K562 (cell line): ENCODE measurements at regions not wholly inside any gene's neighbourhood (a gene's known extent, or its start where the extent isn't known, plus 50 kb on each side); places are given as distances from the start of the nearest gene placed in this dataset.

ENCODE experiments used
- ATAC-seq: fragments of 200-7000 bp; cut with Tn5 transposase; 3 replicates; pipeline ENCODE4 v1.9.1; 2020; ENCODE audit warnings: moderate library complexity
- BruUV-seq: library from RNA; stranded (reverse); fragments of 400-500 nt; replicated peaks from 2 replicates; lab custom pipeline; 2021; lab: Mats Ljungman, UMichigan
- CTCF ChIA-PET: fragments of 300-600 bp; formaldehyde crosslinking; extraction: SDS; loops from one replicate; lab custom pipeline; 2021; ENCODE audit warnings: low intra/inter-chr PET ratio; lab: Yijun Ruan, JAX
- POLR2A ChIA-PET: fragments of 300-600, 350-650 bp; sonication (Branson Sonifier 250); formaldehyde crosslinking; extraction: SDS; loops from one replicate; lab custom pipeline; 2021; ENCODE audit warnings: antibody characterized with exemption, inconsistent platforms; lab: Yijun Ruan, JAX
- DNase-seq, 4 experiments: peaks; one replicate each; pipeline versions ENCODE4 v3.0.0 to v3.0.0-alpha.2; 2011 to 2018; ENCODE audit warnings: low spot score in 3 of 4, mixed read lengths in 3 of 4; ENCODE audit errors: extremely low read depth in 1 of 4
- FAIRE-seq: peaks from 2 replicates; lab custom pipeline; 2011; peaks lifted over from hg19 to GRCh38; lab: Jason Lieb, UNC
- H2AFZ ChIP-seq: 2 replicates; pipeline ENCODE4 v1.6.0; 2011; ENCODE audit warnings: low read depth, low read length, control low read depth, inconsistent platforms
- H3K27ac ChIP-seq: fragments of 200-600 bp; 3 replicates; pipeline ENCODE4 v1.8.0; 2011; ENCODE audit warnings: low read depth, mild to moderate bottlenecking, control low read depth, inconsistent platforms, low read length, moderate library complexity, mixed read lengths; ENCODE audit errors: extremely low read depth
- H3K27me3 ChIP-seq, 2 experiments: fragments of 300-600 bp in 1 of 2; 2 replicates in 1 of 2; 3 replicates in 1 of 2; pipeline versions ENCODE4 v1.6.0 to v1.8.0; 2011; ENCODE audit warnings: inconsistent platforms in 2 of 2, low read length in 2 of 2, mild to moderate bottlenecking in 1 of 2, mixed read lengths in 1 of 2, moderate library complexity in 1 of 2; ENCODE audit not compliant: control insufficient read depth in 2 of 2, insufficient read depth in 2 of 2
- H3K36me3 ChIP-seq: fragments of 300-600 bp; 3 replicates; pipeline ENCODE4 v1.8.0; 2011; ENCODE audit warnings: mild to moderate bottlenecking, low read length, inconsistent platforms; ENCODE audit not compliant: control insufficient read depth, insufficient read depth
- H3K4me1 ChIP-seq, 2 experiments: fragments of 200-600 bp in 1 of 2; replicated peaks in 1 of 2; 2 replicates in 1 of 2; 3 replicates in 1 of 2; pipeline versions ENCODE4 v1.5.1 to v1.8.0; 2011; ENCODE audit warnings: inconsistent platforms in 2 of 2, low read length in 2 of 2, mild to moderate bottlenecking in 1 of 2, mixed read lengths in 1 of 2, moderate library complexity in 1 of 2; ENCODE audit not compliant: control insufficient read depth in 2 of 2, insufficient read depth in 2 of 2
- H3K4me2 ChIP-seq: 2 replicates; pipeline ENCODE4 v1.6.1; 2011; ENCODE audit warnings: low read length, control low read depth, inconsistent platforms, mixed read lengths; ENCODE audit not compliant: insufficient read depth
- H3K4me3 ChIP-seq: fragments of 200-600 bp; sonication (generic), shearing (Covaris generic); 2 replicates; pipeline ENCODE4 v1.5.1; 2016; ENCODE audit warnings: control low read depth, inconsistent platforms
- H3K79me2 ChIP-seq: fragments of 200-600 bp; 3 replicates; pipeline ENCODE4 v1.8.0; 2011; ENCODE audit warnings: low read length, inconsistent platforms; ENCODE audit not compliant: control insufficient read depth, insufficient read depth
- H3K9ac ChIP-seq, 2 experiments: 2 replicates each; pipeline versions ENCODE4 v1.6.0 to v1.6.1; 2011; ENCODE audit warnings: low read depth in 2 of 2, low read length in 2 of 2, control low read depth in 1 of 2, inconsistent platforms in 1 of 2, mild to moderate bottlenecking in 1 of 2, mixed read lengths in 1 of 2; ENCODE audit not compliant: insufficient read depth in 1 of 2
- H3K9me1 ChIP-seq: one replicate; pipeline ENCODE4 v1.6.0; 2011; ENCODE audit warnings: inconsistent platforms, mild to moderate bottlenecking, low read length, moderate library complexity; ENCODE audit not compliant: control insufficient read depth, insufficient read depth
- H3K9me3 ChIP-seq: replicated peaks from 2 replicates; pipeline ENCODE4 v1.5.1; 2011; ENCODE audit warnings: low read depth, low read length, inconsistent platforms; ENCODE audit not compliant: control insufficient read depth, insufficient read depth
- H4K20me1 ChIP-seq: replicated peaks from 2 replicates; pipeline ENCODE4 v1.6.1; 2011; ENCODE audit warnings: low read length, inconsistent platforms, mixed read lengths; ENCODE audit not compliant: control insufficient read depth, insufficient read depth
- ARID1B ChIP-seq: fragments of 450-650 bp; IDR thresholded peaks from 2 replicates; pipeline ENCODE4 v1.6.1; 2016; ENCODE audit warnings: antibody characterized with exemption, mild to moderate bottlenecking, inconsistent platforms
- CHAMP1 ChIP-seq: fragments of 450-650 bp; IDR thresholded peaks from 2 replicates; pipeline ENCODE4 v1.6.1; 2016; ENCODE audit warnings: mild to moderate bottlenecking
- POU5F1 ChIP-seq: fragments of 150-350 bp; IDR thresholded peaks from 2 replicates; pipeline ENCODE4 v1.6.1; 2014; ENCODE audit warnings: borderline replicate concordance, low read length, low read depth, mild to moderate bottlenecking; ENCODE audit not compliant: partially characterized antibody
- PTTG1 ChIP-seq: fragments of 450-650 bp; IDR thresholded peaks from 2 replicates; pipeline ENCODE4 v1.6.1; 2016; ENCODE audit warnings: low read depth, mild to moderate bottlenecking, missing genetic modification characterization, missing compliant biosample characterization
- TAF9B ChIP-seq: fragments of 450-650 bp; IDR thresholded peaks from 2 replicates; pipeline ENCODE4 v1.6.1; 2018; ENCODE audit warnings: mild to moderate bottlenecking; ENCODE audit not compliant: partially characterized antibody
- ZBTB40 ChIP-seq, 2 experiments: fragments of 450-650 bp in 1 of 2; sonication (generic) in 1 of 2; formaldehyde crosslinking in 1 of 2; IDR thresholded peaks; 2 replicates each; pipeline versions ENCODE4 v1.7.1 to v1.9.0; 2016 to 2022; ENCODE audit warnings: inconsistent platforms in 1 of 2, mild to moderate bottlenecking in 1 of 2, missing genetic modification reagents in 1 of 2
- ZNF253 ChIP-seq: fragments of 250-450 bp; sonication (Bioruptor Pico); conservative IDR thresholded peaks from 2 replicates; pipeline ENCODE4 v1.6.1; 2021; ENCODE audit warnings: mild to moderate bottlenecking
- whole genome bisulfite sequencing: fragments of 100-300 bp; shearing (Covaris generic); methylation state at CpG from one replicate; pipeline ENCODE4 v1.1.6; 2016; ENCODE audit warnings: low coverage, mixed read lengths; ENCODE audit not compliant: insufficient coverage; ENCODE audit errors: missing lambda C conversion rate; 5-methylcytosine and 5-hydroxymethylcytosine counted together
- in situ Hi-C: fragments of 300-500 bp; cut with MboI; formaldehyde crosslinking; loops from 4 replicates; pipeline ENCODE4 v1.15.0; 2018; ENCODE audit warnings: inconsistent platforms, mixed read lengths
- intact Hi-C: fragments of 100-400 bp; cut with micrococcal nuclease; formaldehyde crosslinking; loops from 2 replicates; pipeline ENCODE4 v1.14.2; 2022
- TF ChIP-seq, protein P1 (sequence below), 2 experiments: IDR thresholded peaks; 2 replicates each; pipeline ENCODE4 v1.6.1; 2012; ENCODE audit warnings: improper control_type of control experiment in 2 of 2, low read depth in 2 of 2, low read length in 2 of 2, borderline replicate concordance in 1 of 2

GRCh38 chr15:59792359-59792758, 103.2 kb upstream of the BNIP2 start:
- no peaks in the 10 kb centered on the region for H3K79me2 ChIP-seq
- intact Hi-C loops (no loop called here), in situ Hi-C loops (no loop called here)
- 0% methylated on average over 9 of the region's 13 CpGs for WGBS
- POLR2A ChIA-PET, result no interaction called here
- no peak overlapping the region for H3K4me2 ChIP-seq
- peaks cover 0 to 10% of the 10 kb centered on the region in 2 experiments; a peak in 2 of 5 replicates for H3K27me3 ChIP-seq
- no peaks in the 10 kb centered on the region; the same call in 1 of the 2 replicates for H4K20me1 ChIP-seq
- no peak for DNase-seq
- H3K9me1 ChIP-seq, result no peaks in the 10 kb centered on the region
- H3K9ac ChIP-seq, result no peak overlapping the region; a peak in 1 of 4 replicates
- no peaks in the 10 kb centered on the region for H3K4me1 ChIP-seq
- no peak overlapping the region for H3K4me3 ChIP-seq
- CTCF ChIA-PET, result no interaction called here
- no peaks in the 10 kb centered on the region for H3K36me3 ChIP-seq
- no peak for FAIRE-seq
- H2AFZ ChIP-seq, result no peak overlapping the region
- H3K9me3 ChIP-seq, result no peaks in the 10 kb centered on the region
- ATAC-seq, result no peak
- H3K27ac ChIP-seq, result no peak overlapping the region
- no TSS peak for BruUV-seq
- TF ChIP-seq POU5F1 (no peak), PTTG1 (no peak), TAF9B (no peak), ZNF253 (no peak), ARID1B (no peak), ZBTB40 (IDR thresholded peaks at IDR 0.05) (no peak), ZBTB40 (CRISPR knock-in tag; IDR thresholded peaks at IDR 0.05) (no peak), CHAMP1 (no peak)
- TF ChIP-seq, protein P1, sequence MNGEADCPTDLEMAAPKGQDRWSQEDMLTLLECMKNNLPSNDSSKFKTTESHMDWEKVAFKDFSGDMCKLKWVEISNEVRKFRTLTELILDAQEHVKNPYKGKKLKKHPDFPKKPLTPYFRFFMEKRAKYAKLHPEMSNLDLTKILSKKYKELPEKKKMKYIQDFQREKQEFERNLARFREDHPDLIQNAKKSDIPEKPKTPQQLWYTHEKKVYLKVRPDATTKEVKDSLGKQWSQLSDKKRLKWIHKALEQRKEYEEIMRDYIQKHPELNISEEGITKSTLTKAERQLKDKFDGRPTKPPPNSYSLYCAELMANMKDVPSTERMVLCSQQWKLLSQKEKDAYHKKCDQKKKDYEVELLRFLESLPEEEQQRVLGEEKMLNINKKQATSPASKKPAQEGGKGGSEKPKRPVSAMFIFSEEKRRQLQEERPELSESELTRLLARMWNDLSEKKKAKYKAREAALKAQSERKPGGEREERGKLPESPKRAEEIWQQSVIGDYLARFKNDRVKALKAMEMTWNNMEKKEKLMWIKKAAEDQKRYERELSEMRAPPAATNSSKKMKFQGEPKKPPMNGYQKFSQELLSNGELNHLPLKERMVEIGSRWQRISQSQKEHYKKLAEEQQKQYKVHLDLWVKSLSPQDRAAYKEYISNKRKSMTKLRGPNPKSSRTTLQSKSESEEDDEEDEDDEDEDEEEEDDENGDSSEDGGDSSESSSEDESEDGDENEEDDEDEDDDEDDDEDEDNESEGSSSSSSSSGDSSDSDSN (IDR thresholded peaks at IDR 0.05; ENCODE audit: borderline replicate concordance in 1 of 2, low read depth in 2 of 2, low read length in 2 of 2), result no peak
